LNCAP (cell line): ENCODE measurements at regions not wholly inside any gene's neighbourhood (a gene's known extent, or its start where the extent isn't known, plus 50 kb on each side); places are given as distances from the start of the nearest gene placed in this dataset.

Experiments used
- CTCF ChIP-seq: fragments of 450-650 bp; IDR thresholded peaks from 2 replicates; pipeline ENCODE4 v1.5.1; 2017; ENCODE audit warnings: mild to moderate bottlenecking

DNA sequence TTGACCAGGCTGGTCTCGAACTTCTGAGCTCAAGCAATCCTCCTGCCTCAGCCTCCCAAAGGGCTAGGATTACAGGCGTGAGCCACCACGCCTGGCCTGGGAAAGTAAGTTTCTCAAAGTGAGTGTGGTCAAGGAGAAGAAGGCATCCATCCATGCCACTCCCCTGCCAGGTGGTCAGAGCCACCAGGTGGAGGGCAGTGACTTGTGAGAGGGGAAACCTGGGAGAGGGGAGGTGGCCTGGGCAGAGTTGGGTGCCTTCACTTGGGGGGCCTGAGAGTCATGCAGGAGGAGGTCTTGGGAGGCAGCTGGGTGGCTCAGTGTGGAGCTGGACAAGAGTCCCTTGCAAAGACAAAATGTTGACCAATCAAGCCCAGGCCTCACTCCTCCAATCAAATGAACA lies 470.0 kb downstream of the MATN1 start:
- no peak for TF ChIP-seq CTCF

GRCh38 chr1:30250984-30251850 lies 472.2 kb downstream of the MATN1 start:
- no peak for TF ChIP-seq CTCF

DNA sequence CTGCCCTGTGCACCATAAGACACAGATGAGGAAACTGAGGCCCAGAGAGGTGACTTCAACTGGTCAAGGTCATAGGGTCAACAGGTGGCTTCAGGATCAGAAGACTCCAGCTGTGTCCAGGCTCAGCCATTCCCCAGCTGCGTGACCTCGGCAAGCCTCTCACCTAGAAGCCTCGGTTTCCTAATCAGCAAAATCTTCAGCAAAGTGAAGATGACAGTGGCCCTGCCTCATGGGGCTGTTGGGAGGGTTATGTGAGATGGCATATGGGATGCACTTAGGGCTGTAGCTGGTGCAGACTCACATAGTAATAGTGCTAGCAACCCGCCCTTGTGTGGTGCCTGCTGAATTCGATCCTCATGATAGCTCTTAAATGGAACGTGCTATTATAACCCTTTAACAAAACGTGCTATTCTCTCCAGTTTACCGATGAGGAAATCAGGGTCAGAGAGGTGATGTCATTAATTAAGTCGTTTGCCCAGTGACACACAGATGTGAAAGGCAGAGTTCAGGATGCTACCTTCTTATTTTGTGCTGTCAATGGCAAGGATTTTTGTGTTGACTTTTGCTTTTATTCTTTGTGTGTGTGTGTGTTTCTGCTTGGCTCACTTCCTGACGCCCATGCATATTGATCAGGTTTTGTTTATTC lies 472.9 kb downstream of the MATN1 start:
- TF ChIP-seq CTCF: no peak

DNA sequence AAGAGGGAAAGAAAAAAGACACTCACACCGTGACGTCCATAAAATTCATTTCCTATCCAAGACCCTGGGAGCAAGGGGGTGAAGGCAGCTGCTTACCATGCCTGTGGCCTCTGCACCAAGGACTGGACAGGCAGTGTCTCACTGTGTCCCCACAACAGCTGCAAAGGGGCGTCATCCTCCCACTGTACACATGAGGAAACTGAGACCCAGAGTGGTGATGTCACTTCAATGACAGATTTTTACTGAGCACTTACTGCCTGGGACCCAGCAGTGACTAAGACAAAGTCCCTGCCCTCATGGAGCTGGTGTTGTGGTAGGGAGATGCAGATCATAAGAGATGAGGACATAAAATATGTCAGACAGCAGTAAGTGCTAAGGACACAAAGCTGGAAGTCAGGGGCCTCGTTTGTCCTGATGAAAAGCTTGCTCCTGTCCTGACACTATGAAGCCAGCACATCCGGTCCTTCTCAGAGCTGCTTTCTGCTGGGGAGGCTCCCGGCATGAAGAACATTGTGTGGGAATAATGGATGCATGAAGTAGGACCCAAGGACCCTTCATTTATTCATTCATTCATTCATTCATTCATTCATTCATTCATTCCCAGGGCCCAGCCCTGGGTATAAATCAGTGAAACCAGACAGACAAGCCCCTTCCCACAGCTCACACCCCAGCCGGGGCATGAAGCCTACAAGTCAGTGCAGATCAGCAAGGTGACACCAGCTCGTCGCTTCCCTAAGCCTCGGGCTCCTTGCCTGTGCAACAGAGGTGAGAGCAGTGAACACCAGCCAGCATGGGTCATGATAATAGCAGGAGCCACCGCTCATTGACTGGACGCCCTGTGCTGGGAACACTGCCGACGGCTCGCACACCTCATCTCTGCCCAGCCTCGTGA lies 473.7 kb downstream of the MATN1 start:
- TF ChIP-seq CTCF: no peak

GRCh38 chr1:30248774-30249173 lies 474.6 kb downstream of the MATN1 start:
- TF ChIP-seq CTCF: no peak

DNA sequence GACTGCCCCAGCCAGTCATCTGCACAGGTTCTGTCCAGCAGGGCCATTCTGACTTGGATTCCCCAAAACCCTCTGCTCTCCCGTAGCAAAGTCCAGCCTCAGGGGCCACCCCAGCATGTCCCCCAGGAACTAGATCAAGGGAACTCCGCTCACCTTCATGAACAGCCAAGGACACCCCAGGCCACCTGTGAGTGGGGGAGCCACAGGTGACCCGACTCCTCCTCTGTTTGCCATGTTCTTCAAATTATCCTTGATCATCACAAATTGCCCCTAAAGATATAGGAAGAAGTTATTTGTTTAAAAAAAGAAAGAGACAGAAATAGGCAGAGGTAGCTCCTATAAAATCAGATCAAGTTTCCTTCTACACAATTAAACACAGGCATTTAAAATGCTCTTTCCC lies 475.0 kb downstream of the MATN1 start:
- TF ChIP-seq CTCF: no peak

GRCh38 chr1:30244801-30245200 lies 478.6 kb downstream of the MATN1 start:
- TF ChIP-seq CTCF: no peak
